ENCODE measurements at regions not wholly inside any gene's neighbourhood (a gene's known extent, or its start where the extent isn't known, plus 50 kb on each side); places are given as distances from the start of the nearest gene placed in this dataset.
"Not testable (repeated sequence)": the region's sequence is repeated elsewhere in the genome, so short reads cannot be mapped to it uniquely, and the experiment has no call there.

GRCh38 chr15:34521802-34522485, 61.5 kb downstream of the GOLGA8B start:
- H3K4ac ChIP-seq (replicated peaks; ENCODE audit: insufficient read length, low read depth, low read length); H3K14ac ChIP-seq (ENCODE audit: insufficient read length); H3K36me3 ChIP-seq (ENCODE audit: control insufficient read depth in 2 of 4, insufficient read depth in 4 of 4, low read length in 3 of 4); DNase-seq (ENCODE audit: low read depth in 1 of 2, low spot score in 2 of 2); H2AK5ac ChIP-seq (ENCODE audit: low read depth, low read length); FAIRE-seq; H3K9ac ChIP-seq (replicated peaks in 1 of 4; ENCODE audit: extremely low read depth in 1 of 4, low read depth in 3 of 4, low read length in 3 of 4); H3K18ac ChIP-seq (ENCODE audit: extremely low read depth, low read length); POLR2A ChIA-PET (ENCODE audit: partially characterized antibody); H3K9me3 ChIP-seq (ENCODE audit: insufficient read depth in 2 of 2, low read depth in 1 of 2, low read length in 1 of 2); H3K4me1 ChIP-seq (replicated peaks in 1 of 4; ENCODE audit: control insufficient read depth in 3 of 4, insufficient read depth in 4 of 4, low read length in 3 of 4); CTCF ChIA-PET (ENCODE audit: partially characterized antibody); H3K27ac ChIP-seq (ENCODE audit: low read depth, low read length); H2AFZ ChIP-seq (ENCODE audit: low read length); H4K20me1 ChIP-seq (replicated peaks in 1 of 2; ENCODE audit: control insufficient read depth in 1 of 2, insufficient read depth in 2 of 2, low read length in 2 of 2); H2BK12ac ChIP-seq (ENCODE audit: low read depth, low read length); H2BK15ac ChIP-seq (ENCODE audit: low read length); H4K5ac ChIP-seq (ENCODE audit: insufficient read length, low read depth, low read length); H3K23me2 ChIP-seq (ENCODE audit: low read depth, low read length); H3K79me1 ChIP-seq (ENCODE audit: low read depth, low read length); H3K23ac ChIP-seq (ENCODE audit: insufficient read length); H3K4me3 ChIP-seq (ENCODE audit: extremely low read depth in 1 of 4, insufficient read depth in 2 of 4, low read depth in 3 of 4, low read length in 4 of 4); H3K56ac ChIP-seq (replicated peaks; ENCODE audit: insufficient read length, low read depth, low read length); H2BK5ac ChIP-seq (ENCODE audit: low read depth, low read length); H3K79me2 ChIP-seq (ENCODE audit: control insufficient read depth in 1 of 2, insufficient read depth in 2 of 2, low read length in 2 of 2); H2BK20ac ChIP-seq (ENCODE audit: low read length); H3K27me3 ChIP-seq (replicated peaks in 1 of 4; ENCODE audit: control insufficient read depth in 3 of 4, extremely low read depth in 1 of 4, insufficient read depth in 3 of 4, low read length in 3 of 4); H4K8ac ChIP-seq (ENCODE audit: extremely low read depth, insufficient read depth, low read length); H4K91ac ChIP-seq (replicated peaks; ENCODE audit: insufficient read length, low read length); H3K4me2 ChIP-seq (ENCODE audit: insufficient read depth in 1 of 2, low read depth in 2 of 2, low read length in 2 of 2); H2BK120ac ChIP-seq (replicated peaks; ENCODE audit: low read depth, low read length): not testable (repeated sequence)
- WGBS, 2 experiments (ENCODE audit: extremely low coverage in 1 of 2, insufficient coverage in 1 of 2, insufficient read length in 1 of 2, insufficient replicate concordance in 2 of 2, low coverage in 1 of 2, low lambda C conversion rate in 2 of 2, missing lambda C conversion rate in 1 of 2): 78% methylated on average over 9 of the region's 10 CpGs; no CpG with 5 or more reads in 1 of the 2 experiments

Data from H1 (cell line).